SW480 (cell line): ENCODE measurements at regions not wholly inside any gene's neighbourhood (a gene's known extent, or its start where the extent isn't known, plus 50 kb on each side); places are given as distances from the start of the nearest gene placed in this dataset.
"Not testable (repeated sequence)": the region's sequence is repeated elsewhere in the genome, so short reads cannot be mapped to it uniquely, and the experiment has no call there.

ENCODE experiments used
- DNase-seq: peaks from one replicate; pipeline ENCODE4 v3.0.0-alpha.2; 2016; ENCODE audit warnings: low spot score

- DNase-seq, result not testable (repeated sequence)
These were observed 50.8 kb downstream of the PPIAL4G start for GRCh38 chr1:148432318-148432717.

- not testable (repeated sequence) for DNase-seq
These were observed 53.2 kb downstream of the PPIAL4G start for GRCh38 chr1:148429856-148430255.

GRCh38 chr1:148426940-148427611, 56.0 kb downstream of the PPIAL4G start:
- DNase-seq, result not testable (repeated sequence)

- DNase-seq, result not testable (repeated sequence)
These were observed 56.7 kb downstream of the PPIAL4G start for GRCh38 chr1:148426385-148426784.

GRCh38 chr1:148424143-148425003, 58.7 kb downstream of the PPIAL4G start:
- peak; percentile 72 for DNase-seq

GRCh38 chr1:148422921-148423320, 60.2 kb downstream of the PPIAL4G start:
- DNase-seq, result not testable (repeated sequence)

GRCh38 chr1:148417241-148417640, 65.9 kb downstream of the PPIAL4G start:
- not testable (repeated sequence) for DNase-seq

- not testable (repeated sequence) for DNase-seq
These were observed 69.7 kb downstream of the PPIAL4G start for GRCh38 chr1:148413385-148413784.

GRCh38 chr1:148404786-148405568, 78.1 kb downstream of the PPIAL4G start:
- not testable (repeated sequence) for DNase-seq

- not testable (repeated sequence) for DNase-seq
These were observed 79.2 kb downstream of the PPIAL4G start for GRCh38 chr1:148403925-148404324.

GRCh38 chr1:148403085-148403456, 80.0 kb downstream of the PPIAL4G start:
- not testable (repeated sequence) for DNase-seq

- DNase-seq, result peak; percentile 86
These were observed 80.7 kb downstream of the PPIAL4G start for GRCh38 chr1:148402152-148403084.

GRCh38 chr1:148397516-148397915, 85.6 kb downstream of the PPIAL4G start:
- DNase-seq, result not testable (repeated sequence)

GRCh38 chr1:148392505-148392904, 90.6 kb downstream of the PPIAL4G start:
- DNase-seq, result not testable (repeated sequence)

- not testable (repeated sequence) for DNase-seq
These were observed 91.8 kb downstream of the PPIAL4G start for GRCh38 chr1:148391323-148391722.

- no peak for DNase-seq
These were observed 94.1 kb downstream of the PPIAL4G start for GRCh38 chr1:148389027-148389339.

GRCh38 chr1:148388260-148389026, 94.7 kb downstream of the PPIAL4G start:
- DNase-seq, result peak; percentile 92

- not testable (repeated sequence) for DNase-seq
These were observed 95.2 kb downstream of the PPIAL4G start for GRCh38 chr1:148387949-148388259.

GRCh38 chr1:148387122-148387948, 95.8 kb downstream of the PPIAL4G start:
- DNase-seq, result not testable (repeated sequence)

- no peak for DNase-seq
These were observed 96.5 kb downstream of the PPIAL4G start for GRCh38 chr1:148386617-148387016.
